Hepatocyte (in vitro differentiated cells): ENCODE measurements at regions not wholly inside any gene's neighbourhood (a gene's known extent, or its start where the extent isn't known, plus 50 kb on each side); places are given as distances from the start of the nearest gene placed in this dataset.
A peak's percentile ranks its signal among the peaks of the same experiment; 100 is the strongest.

Experiments used
- DNase-seq: peaks from one replicate; pipeline ENCODE4 v3.0.0-alpha.2; 2016; ENCODE audit warnings: low spot score
- H2AFZ ChIP-seq: fragments of 200-600 bp; sonication (generic); 2 replicates; pipeline ENCODE4 v1.6.0; 2016; ENCODE audit warnings: antibody characterized with exemption, mild to moderate bottlenecking
- H3K27ac ChIP-seq: fragments of 200-600 bp; sonication (generic); 2 replicates; pipeline ENCODE4 v1.5.1; 2016; ENCODE audit warnings: mild to moderate bottlenecking
- H3K27me3 ChIP-seq: fragments of 200-600 bp; sonication (generic); 2 replicates; pipeline ENCODE4 v1.6.1; 2016
- H3K36me3 ChIP-seq: fragments of 200-600 bp; sonication (generic); replicated peaks from 2 replicates; pipeline ENCODE4 v1.5.1; 2016; ENCODE audit warnings: low read depth; ENCODE audit not compliant: insufficient read depth
- H3K4me1 ChIP-seq: fragments of 200-600 bp; sonication (generic); 2 replicates; pipeline ENCODE4 v1.5.1; 2016; ENCODE audit warnings: mild to moderate bottlenecking, moderate library complexity; ENCODE audit not compliant: insufficient read depth
- H3K4me2 ChIP-seq: fragments of 200-600 bp; sonication (generic); 2 replicates; pipeline ENCODE4 v1.6.0; 2016
- H3K4me3 ChIP-seq: fragments of 200-600 bp; sonication (generic); 2 replicates; pipeline ENCODE4 v1.5.1; 2016; ENCODE audit warnings: mild to moderate bottlenecking
- H3K79me2 ChIP-seq: fragments of 200-600 bp; sonication (generic); 2 replicates; pipeline ENCODE4 v1.6.0; 2017; ENCODE audit warnings: mild to moderate bottlenecking
- H3K9me2 ChIP-seq: fragments of 200-600 bp; sonication (generic); replicated peaks from 2 replicates; pipeline ENCODE4 v1.6.0; 2017; ENCODE audit warnings: mild to moderate bottlenecking; ENCODE audit not compliant: insufficient read depth
- H3K9me3 ChIP-seq: fragments of 200-600 bp; sonication (generic); 2 replicates; pipeline ENCODE4 v1.5.1; 2016; ENCODE audit warnings: low read depth, mild to moderate bottlenecking
- H4K20me1 ChIP-seq: fragments of 200-600 bp; sonication (generic); 2 replicates; pipeline ENCODE4 v1.6.0; 2016; ENCODE audit warnings: mild to moderate bottlenecking; ENCODE audit not compliant: insufficient read depth, poor library complexity, severe bottlenecking
- EZH2 ChIP-seq: fragments of 200-600 bp; sonication (generic); IDR thresholded peaks from 2 replicates; pipeline ENCODE4 v1.6.1; 2016; ENCODE audit warnings: antibody characterized with exemption, mild to moderate bottlenecking, borderline replicate concordance
- EZH2phosphoT487 ChIP-seq: fragments of 200-600 bp; sonication (generic); IDR thresholded peaks from one replicate; pipeline ENCODE4 v1.6.1; 2018; ENCODE audit warnings: antibody characterized with exemption, mild to moderate bottlenecking, low read depth, moderate library complexity; ENCODE audit not compliant: unreplicated experiment, severe bottlenecking
- WGBS: methylation state at CpG from one replicate; pipeline ENCODE4 v1.1.6; 2016; ENCODE audit warnings: low lambda C conversion rate; ENCODE audit errors: missing lambda C conversion rate; 5-methylcytosine and 5-hydroxymethylcytosine counted together
- TF ChIP-seq, protein P1 (sequence below): fragments of 200-600 bp; sonication (generic); IDR thresholded peaks from 2 replicates; pipeline ENCODE4 v1.5.1; 2016; ENCODE audit warnings: antibody characterized with exemption, mild to moderate bottlenecking; ENCODE audit not compliant: poor library complexity

DNA sequence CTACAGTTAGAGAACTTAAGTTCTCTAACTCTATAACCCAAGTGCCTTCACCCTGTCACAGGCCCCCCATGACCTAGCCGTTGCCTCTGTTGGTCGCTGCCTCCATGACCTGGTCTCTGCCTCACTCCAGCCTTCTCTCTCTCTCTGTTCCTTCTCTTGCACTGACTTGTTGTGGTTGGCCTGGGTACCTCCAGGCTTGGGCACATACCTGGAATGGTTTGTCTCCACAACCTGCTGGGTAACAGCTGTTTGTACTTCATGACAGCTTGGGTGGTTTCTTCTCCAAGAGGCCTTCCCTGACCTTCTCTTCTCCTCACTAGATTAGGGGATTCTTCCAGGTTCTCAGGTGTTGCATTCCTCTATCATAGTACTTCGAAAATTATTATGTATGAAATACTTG, 371.6 kb upstream of the USP24 start:
- Histone ChIP-seq H3K27ac (no peak overlapping the region), H3K79me2 (no peaks in the 10 kb centered on the region), H3K4me1 (peaks cover 10% of the 10 kb centered on the region), H2AFZ (no peak overlapping the region), H3K4me2 (no peak overlapping the region), H4K20me1 (no peaks in the 10 kb centered on the region), H3K27me3 (no peaks in the 10 kb centered on the region), H3K9me3 (no peaks in the 10 kb centered on the region), H3K9me2 (no peaks in the 10 kb centered on the region), H3K4me3 (no peak overlapping the region), H3K36me3 (no peaks in the 10 kb centered on the region)
- DNase-seq = no peak
- 98% methylated on average over 3 of the region's 3 CpGs for WGBS
- TF ChIP-seq, protein P1, sequence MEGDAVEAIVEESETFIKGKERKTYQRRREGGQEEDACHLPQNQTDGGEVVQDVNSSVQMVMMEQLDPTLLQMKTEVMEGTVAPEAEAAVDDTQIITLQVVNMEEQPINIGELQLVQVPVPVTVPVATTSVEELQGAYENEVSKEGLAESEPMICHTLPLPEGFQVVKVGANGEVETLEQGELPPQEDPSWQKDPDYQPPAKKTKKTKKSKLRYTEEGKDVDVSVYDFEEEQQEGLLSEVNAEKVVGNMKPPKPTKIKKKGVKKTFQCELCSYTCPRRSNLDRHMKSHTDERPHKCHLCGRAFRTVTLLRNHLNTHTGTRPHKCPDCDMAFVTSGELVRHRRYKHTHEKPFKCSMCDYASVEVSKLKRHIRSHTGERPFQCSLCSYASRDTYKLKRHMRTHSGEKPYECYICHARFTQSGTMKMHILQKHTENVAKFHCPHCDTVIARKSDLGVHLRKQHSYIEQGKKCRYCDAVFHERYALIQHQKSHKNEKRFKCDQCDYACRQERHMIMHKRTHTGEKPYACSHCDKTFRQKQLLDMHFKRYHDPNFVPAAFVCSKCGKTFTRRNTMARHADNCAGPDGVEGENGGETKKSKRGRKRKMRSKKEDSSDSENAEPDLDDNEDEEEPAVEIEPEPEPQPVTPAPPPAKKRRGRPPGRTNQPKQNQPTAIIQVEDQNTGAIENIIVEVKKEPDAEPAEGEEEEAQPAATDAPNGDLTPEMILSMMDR = no peak
- TF ChIP-seq EZH2phosphoT487 (no peak), EZH2 (no peak)

DNA sequence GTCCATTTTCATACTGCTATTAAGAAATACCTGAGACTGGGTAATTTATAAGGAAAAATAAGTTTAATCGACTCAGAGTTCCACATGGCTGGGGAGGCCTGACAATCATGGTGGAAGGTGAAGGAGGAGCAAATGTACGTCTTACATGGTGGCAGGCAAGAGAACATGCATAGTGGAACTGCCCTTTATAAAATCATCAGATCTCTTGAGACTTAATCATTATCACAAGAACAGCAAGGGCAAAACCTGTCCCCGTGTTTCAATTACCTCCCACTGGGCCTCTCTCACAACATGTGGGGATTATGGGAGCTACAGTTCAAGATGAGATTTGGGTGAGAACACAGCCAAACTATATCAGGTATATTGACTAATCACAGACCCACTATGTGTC, 370.2 kb upstream of the USP24 start:
- Histone ChIP-seq H3K4me2 (no peak overlapping the region), H3K79me2 (no peaks in the 10 kb centered on the region), H3K27ac (peak overlapping the region; percentile 38), H3K27me3 (no peaks in the 10 kb centered on the region), H2AFZ (no peak overlapping the region), H3K9me2 (no peaks in the 10 kb centered on the region), H3K9me3 (no peaks in the 10 kb centered on the region), H3K4me3 (no peak overlapping the region), H3K4me1 (peaks cover 17% of the 10 kb centered on the region), H3K36me3 (no peaks in the 10 kb centered on the region), H4K20me1 (no peaks in the 10 kb centered on the region)
- no peak for DNase-seq
- TF ChIP-seq, protein P1 = no peak
- TF ChIP-seq EZH2 (no peak), EZH2phosphoT487 (no peak)
- 81% methylated on average over 3 of the region's 3 CpGs for WGBS

DNA sequence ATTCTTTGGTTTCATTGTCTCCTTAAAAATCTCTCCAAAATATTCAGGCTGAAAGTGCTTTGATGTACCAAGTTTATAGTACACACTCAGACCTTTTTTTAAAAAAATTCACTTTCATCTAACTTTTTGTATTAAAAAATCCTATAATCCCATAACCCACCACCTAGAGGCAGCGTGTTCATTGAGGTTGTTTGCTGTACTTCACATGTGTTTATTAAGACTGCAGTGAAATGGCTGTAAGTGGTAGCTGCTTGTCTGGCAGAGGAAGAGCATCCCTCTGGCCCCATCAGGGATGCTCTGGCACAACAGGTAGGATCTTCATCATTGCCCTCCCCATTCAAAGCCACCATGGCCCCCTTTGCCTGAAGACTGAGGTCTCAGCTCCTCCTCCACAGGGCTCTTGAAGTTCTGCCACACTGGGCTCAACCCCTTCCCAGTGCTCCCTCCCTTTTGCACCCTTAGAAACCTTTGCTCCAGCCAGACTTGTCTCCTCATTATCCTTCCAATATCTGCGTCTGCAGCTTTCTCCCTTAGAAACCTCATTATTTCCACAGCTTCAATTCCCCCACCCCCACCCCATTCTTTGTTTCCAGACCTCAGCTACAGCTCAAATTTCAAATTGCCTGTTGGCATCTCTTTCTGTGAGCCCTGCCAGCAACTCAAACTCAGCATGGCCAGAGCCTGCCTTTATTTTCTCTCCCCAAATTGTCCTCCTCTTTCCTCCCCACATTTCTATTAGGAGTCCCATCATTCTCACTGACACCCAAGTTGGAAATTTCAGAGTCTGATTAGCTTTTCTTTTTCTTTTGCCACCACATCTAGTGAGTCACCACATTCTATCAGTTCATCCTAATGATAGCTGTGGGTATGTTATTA, 369.6 kb upstream of the USP24 start:
- H3K27ac ChIP-seq = peak overlapping the region; percentile 76
- no peaks in the 10 kb centered on the region for H3K36me3 ChIP-seq
- H3K4me3 ChIP-seq = no peak overlapping the region
- H3K4me2 ChIP-seq = no peak overlapping the region
- no peaks in the 10 kb centered on the region for H3K27me3 ChIP-seq
- H3K9me3 ChIP-seq = no peaks in the 10 kb centered on the region
- no peaks in the 10 kb centered on the region for H3K79me2 ChIP-seq
- no peaks in the 10 kb centered on the region for H4K20me1 ChIP-seq
- 67% methylated on average over 2 of the region's 2 CpGs for WGBS
- peak; percentile 31 for DNase-seq
- TF ChIP-seq, protein P1 = peak; percentile 13
- TF ChIP-seq EZH2 = no peak
- H3K9me2 ChIP-seq = no peaks in the 10 kb centered on the region
- H3K4me1 ChIP-seq = peaks cover 18% of the 10 kb centered on the region
- H2AFZ ChIP-seq = no peak overlapping the region
